K562 (cell line): ENCODE measurements at regions not wholly inside any gene's neighbourhood (a gene's known extent, or its start where the extent isn't known, plus 50 kb on each side); places are given as distances from the start of the nearest gene placed in this dataset.

Experiments used
- ETV6 ChIP-seq, 3 experiments: fragments of 150-350 bp in 1 of 3; sonication (generic) in 1 of 3; formaldehyde crosslinking in 1 of 3; IDR thresholded peaks; 2 replicates each; pipeline versions ENCODE4 v1.6.1 to v1.8.0; 2014 to 2022; ENCODE audit warnings: borderline replicate concordance in 2 of 3, low read depth in 2 of 3, antibody characterized with exemption in 1 of 3, low read length in 1 of 3, mild to moderate bottlenecking in 1 of 3, missing genetic modification reagents in 1 of 3
- HDAC3 ChIP-seq: fragments of 450-650 bp; IDR thresholded peaks from 2 replicates; pipeline ENCODE4 v1.6.1; 2018; ENCODE audit warnings: borderline replicate concordance, mild to moderate bottlenecking, moderate library complexity; ENCODE audit not compliant: partially characterized antibody
- POLR2A ChIP-seq: fragments of 450-650 bp; conservative IDR thresholded peaks from 2 replicates; pipeline ENCODE4 v1.6.1; 2016
- POLR2AphosphoS5 ChIP-seq: IDR thresholded peaks from 2 replicates; pipeline ENCODE4 v1.6.1; 2011; ENCODE audit warnings: mild to moderate bottlenecking, low read depth, low read length, moderate library complexity; ENCODE audit not compliant: control insufficient read depth, insufficient read depth
- PTBP1 ChIP-seq: fragments of 200-400 bp; formaldehyde crosslinking; IDR thresholded peaks from 2 replicates; pipeline ENCODE4 v1.6.1; 2017; ENCODE audit warnings: low read depth, low read length
- ZNF12 ChIP-seq: sonication (generic); formaldehyde crosslinking; IDR thresholded peaks from 2 replicates; pipeline ENCODE4 v1.4.0; 2020; ENCODE audit warnings: mild to moderate bottlenecking, missing genetic modification reagents
- TF ChIP-seq, protein P1 (sequence below), 3 experiments: IDR thresholded peaks in 2 of 3; conservative IDR thresholded peaks in 1 of 3; 2 replicates each; pipeline ENCODE4 v1.5.1; 2011 to 2012; ENCODE audit warnings: low read length in 3 of 3, mild to moderate bottlenecking in 3 of 3, control low read depth in 2 of 3, improper control_type of control experiment in 1 of 3, inconsistent platforms in 1 of 3, low read depth in 1 of 3, mixed read lengths in 1 of 3, moderate library complexity in 1 of 3; ENCODE audit not compliant: insufficient read depth in 2 of 3
- TF ChIP-seq, protein P2 (sequence below): sonication (generic); formaldehyde crosslinking; IDR thresholded peaks from 2 replicates; pipeline ENCODE4 v1.9.0; 2022; ENCODE audit warnings: mild to moderate bottlenecking, missing genetic modification reagents

DNA sequence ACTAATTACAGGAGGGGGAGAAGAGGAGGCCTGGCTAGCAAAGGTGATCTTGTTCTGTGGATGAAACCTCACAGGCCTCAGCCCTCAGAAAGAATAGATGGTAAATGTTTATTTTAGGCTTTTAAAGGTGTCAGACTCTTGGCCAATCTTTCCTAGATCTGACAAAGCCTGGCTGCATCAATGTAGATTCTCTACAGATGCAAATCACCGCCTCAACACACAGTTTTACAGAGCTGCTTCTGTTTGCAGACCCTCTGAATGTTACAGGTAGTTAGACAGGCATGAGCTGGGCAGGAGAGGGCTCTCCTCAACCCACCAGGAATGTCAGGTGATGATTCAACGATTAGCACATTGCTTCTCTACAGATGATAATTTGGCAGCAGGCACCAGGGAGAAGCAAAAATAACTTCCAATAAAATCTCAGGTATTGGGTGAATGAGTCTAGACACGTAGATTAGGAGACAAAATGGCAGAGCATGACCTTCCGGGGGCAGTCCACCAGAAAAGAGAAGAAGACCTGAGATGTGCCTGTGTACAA, 105.4 kb upstream of the VANGL1 start:
- TF ChIP-seq POLR2AphosphoS5 (no peak), ZNF12 (CRISPR knock-in tag) (no peak), POLR2A (no peak), PTBP1 (no peak), ETV6 (IDR thresholded peaks at IDR 0.05; ENCODE audit: borderline replicate concordance in 1 of 2, low read depth in 2 of 2, low read length in 1 of 2) (no peak), ETV6 (CRISPR knock-in tag; IDR thresholded peaks at IDR 0.05; ENCODE audit: borderline replicate concordance) (no peak), HDAC3 (no peak)
- TF ChIP-seq, protein P1, sequence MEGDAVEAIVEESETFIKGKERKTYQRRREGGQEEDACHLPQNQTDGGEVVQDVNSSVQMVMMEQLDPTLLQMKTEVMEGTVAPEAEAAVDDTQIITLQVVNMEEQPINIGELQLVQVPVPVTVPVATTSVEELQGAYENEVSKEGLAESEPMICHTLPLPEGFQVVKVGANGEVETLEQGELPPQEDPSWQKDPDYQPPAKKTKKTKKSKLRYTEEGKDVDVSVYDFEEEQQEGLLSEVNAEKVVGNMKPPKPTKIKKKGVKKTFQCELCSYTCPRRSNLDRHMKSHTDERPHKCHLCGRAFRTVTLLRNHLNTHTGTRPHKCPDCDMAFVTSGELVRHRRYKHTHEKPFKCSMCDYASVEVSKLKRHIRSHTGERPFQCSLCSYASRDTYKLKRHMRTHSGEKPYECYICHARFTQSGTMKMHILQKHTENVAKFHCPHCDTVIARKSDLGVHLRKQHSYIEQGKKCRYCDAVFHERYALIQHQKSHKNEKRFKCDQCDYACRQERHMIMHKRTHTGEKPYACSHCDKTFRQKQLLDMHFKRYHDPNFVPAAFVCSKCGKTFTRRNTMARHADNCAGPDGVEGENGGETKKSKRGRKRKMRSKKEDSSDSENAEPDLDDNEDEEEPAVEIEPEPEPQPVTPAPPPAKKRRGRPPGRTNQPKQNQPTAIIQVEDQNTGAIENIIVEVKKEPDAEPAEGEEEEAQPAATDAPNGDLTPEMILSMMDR (IDR thresholded peaks at IDR 0.05 in 2 of 3, conservative IDR thresholded peaks at IDR 0.05 in 1 of 3; ENCODE audit: insufficient read depth in 2 of 3, low read depth in 1 of 3, low read length in 3 of 3), result no peak
- TF ChIP-seq, protein P2, sequence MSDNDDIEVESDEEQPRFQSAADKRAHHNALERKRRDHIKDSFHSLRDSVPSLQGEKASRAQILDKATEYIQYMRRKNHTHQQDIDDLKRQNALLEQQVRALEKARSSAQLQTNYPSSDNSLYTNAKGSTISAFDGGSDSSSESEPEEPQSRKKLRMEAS, result no peak
